VCaP (cell line): ENCODE measurements at regions not wholly inside any gene's neighbourhood (a gene's known extent, or its start where the extent isn't known, plus 50 kb on each side); places are given as distances from the start of the nearest gene placed in this dataset.
A peak's percentile ranks its signal among the peaks of the same experiment; 100 is the strongest.

ENCODE experiments used
- H3K27ac ChIP-seq: fragments of 450-650 bp; 2 replicates; pipeline ENCODE4 v1.5.1; 2017
- CTCF ChIP-seq: fragments of 450-650 bp; conservative IDR thresholded peaks from 2 replicates; pipeline ENCODE4 v1.5.1; 2017; ENCODE audit warnings: mild to moderate bottlenecking, moderate library complexity

GRCh38 chr17:79183293-79184158 is 108.9 kb downstream of the ENGASE start:
- peak; percentile 30 for TF ChIP-seq CTCF
- H3K27ac ChIP-seq, result no peak overlapping the region; the same call in 1 of the 2 replicates

GRCh38 chr17:79183043-79183292 is 108.3 kb downstream of the ENGASE start:
- no peak overlapping the region; the same call in 1 of the 2 replicates for H3K27ac ChIP-seq
- no peak for TF ChIP-seq CTCF

- no peak for TF ChIP-seq CTCF
- H3K27ac ChIP-seq, result no peak overlapping the region
Observed at GRCh38 chr17:79182176-79183042, 107.8 kb downstream of the ENGASE start.

- H3K27ac ChIP-seq, result no peak overlapping the region
- TF ChIP-seq CTCF, result no peak
Observed at GRCh38 chr17:79180358-79181005, 105.9 kb downstream of the ENGASE start.

- peak overlapping the region; percentile 31; the same call in 1 of the 2 replicates for H3K27ac ChIP-seq
- TF ChIP-seq CTCF, result no peak
Observed at GRCh38 chr17:79179334-79179733, 104.7 kb downstream of the ENGASE start.

GRCh38 chr17:79177877-79178276 is 103.3 kb downstream of the ENGASE start:
- TF ChIP-seq CTCF, result no peak
- no peak overlapping the region for H3K27ac ChIP-seq
